ENCODE measurements at regions not wholly inside any gene's neighbourhood (a gene's known extent, or its start where the extent isn't known, plus 50 kb on each side); places are given as distances from the start of the nearest gene placed in this dataset.

DNA sequence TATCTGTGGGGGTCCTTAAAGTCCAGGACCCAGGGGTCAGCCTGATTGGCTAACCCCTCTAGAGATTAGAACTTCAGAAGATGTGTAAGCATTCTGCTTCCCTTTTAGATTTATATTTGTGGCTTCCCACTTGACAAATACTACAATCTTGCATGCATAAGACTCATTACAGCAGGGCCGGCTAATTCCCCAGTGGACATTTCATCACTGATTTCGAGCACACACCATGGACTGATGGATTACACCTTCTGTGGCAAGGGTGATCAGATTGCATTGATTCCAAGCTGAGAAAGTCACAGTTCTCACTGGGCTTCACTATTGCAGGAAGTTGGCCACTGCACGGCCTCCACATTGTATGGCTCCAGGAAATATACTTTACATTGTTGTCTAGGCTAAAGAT is 65.8 kb upstream of the DAPK1 start:
- H3K18ac ChIP-seq (ENCODE audit: low read length), result no peak overlapping the region
- no peak overlapping the region for H3K4me2 ChIP-seq (ENCODE audit: insufficient read depth, low read length, poor library complexity, severe bottlenecking)
- no peak overlapping the region for H3K4ac ChIP-seq (ENCODE audit: low read length)
- H2BK15ac ChIP-seq (ENCODE audit: low read length), result no peak overlapping the region
- no CpG with 5 or more reads among the region's 3 CpGs for WGBS, 2 donors (ENCODE audit: extremely low coverage in 2 of 2, insufficient read length in 2 of 2, insufficient replicate concordance in 1 of 2)
- H3K27ac ChIP-seq (replicated peaks; ENCODE audit: low read length), result no peak overlapping the region
- no peak for DNase-seq (ENCODE audit: low spot score)
- no peak overlapping the region for H2BK5ac ChIP-seq (ENCODE audit: low read length)
- no peak overlapping the region for H2AFZ ChIP-seq (ENCODE audit: low read length)
- no peak overlapping the region for H3K4me3 ChIP-seq (ENCODE audit: low read length in 2 of 2)
- H3K23ac ChIP-seq (ENCODE audit: low read depth, low read length, poor library complexity), result no peak overlapping the region
- no peak overlapping the region for H4K91ac ChIP-seq (ENCODE audit: low read depth, low read length, poor library complexity)
- H2BK12ac ChIP-seq (ENCODE audit: low read length), result no peak overlapping the region
- peaks cover 0 to 2% of the 10 kb centered on the region in 2 donors for H3K4me1 ChIP-seq (ENCODE audit: control insufficient read depth in 2 of 2, insufficient read depth in 1 of 2, low read depth in 1 of 2, low read length in 2 of 2)
- no peaks in the 10 kb centered on the region for H3K9me3 ChIP-seq (replicated peaks in 1 of 2; ENCODE audit: control insufficient read depth in 2 of 2, insufficient read depth in 1 of 2, low read depth in 1 of 2, low read length in 2 of 2)
- no peak overlapping the region for H3K9ac ChIP-seq (ENCODE audit: low read depth, low read length, poor library complexity)
- H2AK5ac ChIP-seq (ENCODE audit: low read depth, low read length), result no peak overlapping the region
- H3K14ac ChIP-seq (ENCODE audit: low read length), result no peak overlapping the region
- no peak overlapping the region for H4K8ac ChIP-seq (ENCODE audit: low read depth, low read length)
- peaks cover 0 to 2% of the 10 kb centered on the region in 2 donors for H3K36me3 ChIP-seq (replicated peaks in 1 of 2; ENCODE audit: control insufficient read depth in 2 of 2, insufficient read depth in 2 of 2, low read length in 2 of 2)
- no peaks in the 10 kb centered on the region for H3K27me3 ChIP-seq (ENCODE audit: control insufficient read depth in 3 of 3, insufficient read depth in 3 of 3, low read depth in 1 of 3, low read length in 3 of 3)
- no peaks in the 10 kb centered on the region for H3K79me1 ChIP-seq (ENCODE audit: low read depth, low read length)
- H2BK120ac ChIP-seq (ENCODE audit: low read depth, low read length), result no peak overlapping the region

DNA sequence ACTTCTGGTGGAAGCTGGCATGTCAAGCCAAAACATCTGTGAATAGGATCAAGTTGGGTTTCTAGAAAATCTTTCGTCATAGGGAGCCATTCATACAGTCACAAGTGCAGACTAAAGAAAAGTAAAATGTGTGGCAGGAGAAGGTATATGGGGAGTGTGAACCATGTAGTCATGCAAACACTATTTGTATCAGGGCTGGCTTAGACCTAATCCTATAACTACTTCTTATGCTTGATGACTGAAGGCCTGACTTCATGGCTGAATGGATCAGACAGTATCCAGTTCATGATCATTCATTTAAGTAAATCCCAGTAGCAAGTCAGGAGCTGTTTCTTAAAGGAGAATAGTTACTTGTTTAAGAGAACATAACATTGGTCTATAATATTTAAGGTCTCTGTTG is 63.8 kb upstream of the DAPK1 start:
- no peak overlapping the region for H2BK15ac ChIP-seq (ENCODE audit: low read length)
- no peak overlapping the region for H4K91ac ChIP-seq (ENCODE audit: low read depth, low read length, poor library complexity)
- H2BK120ac ChIP-seq (ENCODE audit: low read depth, low read length), result no peak overlapping the region
- H2BK5ac ChIP-seq (ENCODE audit: low read length), result no peak overlapping the region
- no peaks in the 10 kb centered on the region for H3K79me1 ChIP-seq (ENCODE audit: low read depth, low read length)
- H3K36me3 ChIP-seq (replicated peaks in 1 of 2; ENCODE audit: control insufficient read depth in 2 of 2, insufficient read depth in 2 of 2, low read length in 2 of 2), result peaks cover 0 to 2% of the 10 kb centered on the region in 2 donors
- no peak overlapping the region for H2AK5ac ChIP-seq (ENCODE audit: low read depth, low read length)
- H3K4me3 ChIP-seq (ENCODE audit: low read length in 2 of 2), result no peak overlapping the region
- H3K9me3 ChIP-seq (replicated peaks in 1 of 2; ENCODE audit: control insufficient read depth in 2 of 2, insufficient read depth in 1 of 2, low read depth in 1 of 2, low read length in 2 of 2), result no peaks in the 10 kb centered on the region
- no peaks in the 10 kb centered on the region for H3K27me3 ChIP-seq (ENCODE audit: control insufficient read depth in 3 of 3, insufficient read depth in 3 of 3, low read depth in 1 of 3, low read length in 3 of 3)
- no peak overlapping the region for H2BK12ac ChIP-seq (ENCODE audit: low read length)
- H3K14ac ChIP-seq (ENCODE audit: low read length), result no peak overlapping the region
- H3K23ac ChIP-seq (ENCODE audit: low read depth, low read length, poor library complexity), result no peak overlapping the region
- H3K4ac ChIP-seq (ENCODE audit: low read length), result no peak overlapping the region
- no peak overlapping the region for H3K4me2 ChIP-seq (ENCODE audit: insufficient read depth, low read length, poor library complexity, severe bottlenecking)
- H4K8ac ChIP-seq (ENCODE audit: low read depth, low read length), result no peak overlapping the region
- H3K9ac ChIP-seq (ENCODE audit: low read depth, low read length, poor library complexity), result no peak overlapping the region
- no peak overlapping the region for H2AFZ ChIP-seq (ENCODE audit: low read length)
- H3K27ac ChIP-seq (replicated peaks; ENCODE audit: low read length), result no peak overlapping the region
- DNase-seq (ENCODE audit: low spot score), result no peak
- H3K4me1 ChIP-seq (ENCODE audit: control insufficient read depth in 2 of 2, insufficient read depth in 1 of 2, low read depth in 1 of 2, low read length in 2 of 2), result peaks cover 0 to under 1% of the 10 kb centered on the region in 2 donors
- H3K18ac ChIP-seq (ENCODE audit: low read length), result no peak overlapping the region
- WGBS, 2 donors (ENCODE audit: extremely low coverage in 2 of 2, insufficient read length in 2 of 2, insufficient replicate concordance in 1 of 2), result no CpG with 5 or more reads among the region's 1 CpG

DNA sequence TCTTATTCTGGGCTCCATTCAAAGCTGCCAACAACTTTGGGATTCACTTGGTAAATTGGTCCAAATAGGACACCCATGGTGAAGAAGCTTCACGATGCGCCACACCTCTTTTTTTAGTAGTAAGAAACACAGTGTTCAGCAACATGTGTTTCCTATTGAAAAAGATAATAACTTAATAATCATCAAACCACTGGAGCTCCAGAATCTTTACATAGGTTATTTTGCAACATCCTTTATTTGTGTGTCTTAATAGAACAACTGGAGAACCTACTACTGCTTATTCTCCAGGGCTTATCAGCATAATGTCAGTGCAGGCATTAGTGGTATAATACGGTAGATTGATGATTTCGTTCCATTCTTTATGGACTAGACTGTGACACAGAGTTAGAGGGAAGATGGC is 63.3 kb upstream of the DAPK1 start:
- Histone ChIP-seq H2BK5ac (ENCODE audit: low read length) (no peak overlapping the region), H3K14ac (ENCODE audit: low read length) (no peak overlapping the region), H3K4me1 (ENCODE audit: control insufficient read depth in 2 of 2, insufficient read depth in 1 of 2, low read depth in 1 of 2, low read length in 2 of 2) (no peaks in the 10 kb centered on the region), H3K9me3 (replicated peaks in 1 of 2; ENCODE audit: control insufficient read depth in 2 of 2, insufficient read depth in 1 of 2, low read depth in 1 of 2, low read length in 2 of 2) (no peaks in the 10 kb centered on the region), H2AFZ (ENCODE audit: low read length) (no peak overlapping the region), H4K8ac (ENCODE audit: low read depth, low read length) (no peak overlapping the region), H3K27me3 (ENCODE audit: control insufficient read depth in 3 of 3, insufficient read depth in 3 of 3, low read depth in 1 of 3, low read length in 3 of 3) (no peaks in the 10 kb centered on the region), H2BK15ac (ENCODE audit: low read length) (no peak overlapping the region), H2BK12ac (ENCODE audit: low read length) (no peak overlapping the region), H4K91ac (ENCODE audit: low read depth, low read length, poor library complexity) (no peak overlapping the region), H3K4me3 (ENCODE audit: low read length in 2 of 2) (no peak overlapping the region), H3K27ac (replicated peaks; ENCODE audit: low read length) (no peak overlapping the region), H3K18ac (ENCODE audit: low read length) (no peak overlapping the region), H2AK5ac (ENCODE audit: low read depth, low read length) (no peak overlapping the region), H3K79me1 (ENCODE audit: low read depth, low read length) (no peaks in the 10 kb centered on the region), H3K4me2 (ENCODE audit: insufficient read depth, low read length, poor library complexity, severe bottlenecking) (no peak overlapping the region), H3K9ac (ENCODE audit: low read depth, low read length, poor library complexity) (no peak overlapping the region), H2BK120ac (ENCODE audit: low read depth, low read length) (no peak overlapping the region), H3K36me3 (replicated peaks in 1 of 2; ENCODE audit: control insufficient read depth in 2 of 2, insufficient read depth in 2 of 2, low read length in 2 of 2) (peaks cover 0 to 2% of the 10 kb centered on the region in 2 donors), H3K23ac (ENCODE audit: low read depth, low read length, poor library complexity) (no peak overlapping the region), H3K4ac (ENCODE audit: low read length) (no peak overlapping the region)
- no CpG with 5 or more reads among the region's 4 CpGs for WGBS, 2 donors (ENCODE audit: extremely low coverage in 2 of 2, insufficient read length in 2 of 2, insufficient replicate concordance in 1 of 2)
- no peak for DNase-seq (ENCODE audit: low spot score)

DNA sequence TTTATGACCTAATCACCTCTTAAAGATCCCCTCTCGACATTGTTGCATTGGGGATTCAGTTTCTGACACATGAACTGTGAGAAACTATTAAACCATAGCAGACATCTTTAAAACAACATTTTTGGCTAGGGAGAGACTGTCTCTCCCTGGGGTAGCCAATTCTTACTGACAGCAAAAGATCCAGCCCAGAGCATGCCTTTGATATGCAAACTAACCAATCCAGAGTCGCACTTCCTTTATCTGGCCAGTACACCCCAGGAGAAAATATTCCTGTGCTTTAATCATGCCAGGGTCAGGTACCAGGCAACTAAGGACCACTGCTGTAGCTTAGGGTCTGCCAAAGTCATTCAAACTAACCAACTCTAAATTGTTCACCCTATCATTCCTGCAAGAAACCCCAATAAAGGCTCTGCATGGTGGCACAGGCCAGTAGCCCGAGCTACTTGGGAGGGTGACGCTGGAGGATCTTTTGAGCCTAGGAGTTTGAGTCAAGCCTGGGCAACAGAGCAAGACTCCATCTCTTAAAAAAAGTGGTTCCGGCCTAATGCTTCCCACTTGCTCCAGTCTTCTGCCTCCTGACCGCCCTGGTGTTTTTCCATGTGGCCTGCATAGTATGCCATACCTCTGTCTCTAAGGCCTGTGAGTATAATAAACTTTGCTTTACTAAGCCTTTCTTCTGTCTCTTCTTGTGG is 62.3 kb upstream of the DAPK1 start:
- Histone ChIP-seq H3K4me2 (ENCODE audit: insufficient read depth, low read length, poor library complexity, severe bottlenecking) (no peak overlapping the region), H2BK12ac (ENCODE audit: low read length) (no peak overlapping the region), H3K18ac (ENCODE audit: low read length) (no peak overlapping the region), H4K91ac (ENCODE audit: low read depth, low read length, poor library complexity) (no peak overlapping the region), H3K4me3 (ENCODE audit: low read length in 2 of 2) (no peak overlapping the region), H3K79me1 (ENCODE audit: low read depth, low read length) (no peaks in the 10 kb centered on the region), H4K8ac (ENCODE audit: low read depth, low read length) (no peak overlapping the region), H3K9ac (ENCODE audit: low read depth, low read length, poor library complexity) (no peak overlapping the region), H3K27ac (replicated peaks; ENCODE audit: low read length) (no peak overlapping the region), H3K9me3 (replicated peaks in 1 of 2; ENCODE audit: control insufficient read depth in 2 of 2, insufficient read depth in 1 of 2, low read depth in 1 of 2, low read length in 2 of 2) (no peaks in the 10 kb centered on the region), H3K27me3 (ENCODE audit: control insufficient read depth in 3 of 3, insufficient read depth in 3 of 3, low read depth in 1 of 3, low read length in 3 of 3) (no peaks in the 10 kb centered on the region), H3K23ac (ENCODE audit: low read depth, low read length, poor library complexity) (no peak overlapping the region), H2BK120ac (ENCODE audit: low read depth, low read length) (no peak overlapping the region), H3K4me1 (ENCODE audit: control insufficient read depth in 2 of 2, insufficient read depth in 1 of 2, low read depth in 1 of 2, low read length in 2 of 2) (no peaks in the 10 kb centered on the region), H2BK5ac (ENCODE audit: low read length) (no peak overlapping the region), H3K36me3 (replicated peaks in 1 of 2; ENCODE audit: control insufficient read depth in 2 of 2, insufficient read depth in 2 of 2, low read length in 2 of 2) (peaks cover 0 to 2% of the 10 kb centered on the region in 2 donors), H2AK5ac (ENCODE audit: low read depth, low read length) (no peak overlapping the region), H3K4ac (ENCODE audit: low read length) (no peak overlapping the region), H2BK15ac (ENCODE audit: low read length) (no peak overlapping the region), H2AFZ (ENCODE audit: low read length) (no peak overlapping the region), H3K14ac (ENCODE audit: low read length) (no peak overlapping the region)
- no peak for DNase-seq (ENCODE audit: low spot score)
- no CpG with 5 or more reads among the region's 6 CpGs for WGBS, 2 donors (ENCODE audit: extremely low coverage in 2 of 2, insufficient read length in 2 of 2, insufficient replicate concordance in 1 of 2)

Measured in neuronal stem cell (in vitro differentiated cells).